Skeletal muscle satellite cell (primary cell): ENCODE measurements at regions not wholly inside any gene's neighbourhood (a gene's known extent, or its start where the extent isn't known, plus 50 kb on each side); places are given as distances from the start of the nearest gene placed in this dataset.

ENCODE experiments used
- H3K27me3 ChIP-seq: 2 replicates; pipeline ENCODE4 v1.7.0; 2013; ENCODE audit warnings: low read length; ENCODE audit not compliant: control insufficient read depth, insufficient read depth
- H3K36me3 ChIP-seq: 2 replicates; pipeline ENCODE4 v1.7.0; 2013; ENCODE audit warnings: mild to moderate bottlenecking, control low read depth, low read length; ENCODE audit not compliant: insufficient read depth
- H3K4me1 ChIP-seq: 2 replicates; pipeline ENCODE4 v1.7.0; 2013; ENCODE audit warnings: low read length; ENCODE audit not compliant: control insufficient read depth, insufficient read depth
- H3K4me2 ChIP-seq: 2 replicates; pipeline ENCODE4 v1.7.0; 2013; ENCODE audit warnings: mild to moderate bottlenecking, low read length
- H3K4me3 ChIP-seq: 2 replicates; pipeline ENCODE4 v1.7.0; 2013; ENCODE audit warnings: low read length
- H3K9ac ChIP-seq: 2 replicates; pipeline ENCODE4 v1.7.0; 2013; ENCODE audit warnings: mild to moderate bottlenecking, low read depth, low read length, moderate library complexity
- H3K9me3 ChIP-seq: replicated peaks from 2 replicates; pipeline ENCODE4 v1.7.0; 2013; ENCODE audit warnings: mild to moderate bottlenecking, control low read depth, low read length

- Histone ChIP-seq H3K4me1 (peaks cover 84% of the 10 kb centered on the region), H3K9ac (no peak overlapping the region), H3K4me2 (no peak overlapping the region)
These were observed 108.9 kb upstream of the NAV2 start for GRCh38 chr11:19603771-19604170.

GRCh38 chr11:19602891-19603290, 109.7 kb upstream of the NAV2 start:
- H3K27me3 ChIP-seq, result no peaks in the 10 kb centered on the region
- H3K36me3 ChIP-seq, result peaks cover 54% of the 10 kb centered on the region
- peak overlapping the region; percentile 93 for H3K4me2 ChIP-seq
- H3K4me3 ChIP-seq, result peak overlapping the region; percentile 32
- H3K4me1 ChIP-seq, result peaks cover 75% of the 10 kb centered on the region
- no peak overlapping the region for H3K9ac ChIP-seq
- H3K9me3 ChIP-seq, result no peaks in the 10 kb centered on the region

More at GRCh38 chr11:19603771-19604170, 108.9 kb upstream of the NAV2 start:
- Histone ChIP-seq H3K36me3 (peaks cover 63% of the 10 kb centered on the region), H3K27me3 (no peaks in the 10 kb centered on the region), H3K9me3 (no peaks in the 10 kb centered on the region), H3K4me3 (no peak overlapping the region)

- peaks cover 74% of the 10 kb centered on the region for H3K4me1 ChIP-seq
- no peaks in the 10 kb centered on the region for H3K9me3 ChIP-seq
- H3K36me3 ChIP-seq, result peaks cover 49% of the 10 kb centered on the region
- H3K9ac ChIP-seq, result no peak overlapping the region
- no peaks in the 10 kb centered on the region for H3K27me3 ChIP-seq
- peak overlapping the region; percentile 32 for H3K4me3 ChIP-seq
- H3K4me2 ChIP-seq, result peak overlapping the region; percentile 93
These were observed 110.2 kb upstream of the NAV2 start for GRCh38 chr11:19602406-19602805.

- peaks cover 74% of the 10 kb centered on the region for H3K4me1 ChIP-seq
- H3K4me2 ChIP-seq, result peak overlapping the region; percentile 93
- no peaks in the 10 kb centered on the region for H3K27me3 ChIP-seq
- H3K4me3 ChIP-seq, result peak overlapping the region; percentile 90
- no peaks in the 10 kb centered on the region for H3K9me3 ChIP-seq
- peak overlapping the region; percentile 93 for H3K9ac ChIP-seq
- peaks cover 37% of the 10 kb centered on the region for H3K36me3 ChIP-seq
These were observed 111.4 kb upstream of the NAV2 start for GRCh38 chr11:19601235-19601634.

GRCh38 chr11:19599681-19600080, 113.0 kb upstream of the NAV2 start:
- Histone ChIP-seq H3K9me3 (no peaks in the 10 kb centered on the region), H3K4me3 (peak overlapping the region; percentile 90), H3K4me1 (peaks cover 72% of the 10 kb centered on the region), H3K9ac (peak overlapping the region; percentile 93), H3K27me3 (no peaks in the 10 kb centered on the region), H3K4me2 (peak overlapping the region; percentile 93), H3K36me3 (peaks cover 33% of the 10 kb centered on the region)

- Histone ChIP-seq H3K27me3 (no peaks in the 10 kb centered on the region), H3K4me2 (peak overlapping the region; percentile 93), H3K9ac (peak overlapping the region; percentile 93), H3K36me3 (peaks cover 29% of the 10 kb centered on the region), H3K9me3 (no peaks in the 10 kb centered on the region), H3K4me1 (peaks cover 69% of the 10 kb centered on the region), H3K4me3 (peak overlapping the region; percentile 90)
These were observed 113.7 kb upstream of the NAV2 start for GRCh38 chr11:19598876-19599486.

- H3K4me1 ChIP-seq, result peaks cover 65% of the 10 kb centered on the region
- peak overlapping the region; percentile 93 for H3K4me2 ChIP-seq
- peak overlapping the region; percentile 93 for H3K9ac ChIP-seq
- no peaks in the 10 kb centered on the region for H3K9me3 ChIP-seq
- peaks cover 29% of the 10 kb centered on the region for H3K36me3 ChIP-seq
- no peaks in the 10 kb centered on the region for H3K27me3 ChIP-seq
- H3K4me3 ChIP-seq, result peak overlapping the region; percentile 90
These were observed 114.2 kb upstream of the NAV2 start for GRCh38 chr11:19598456-19598855.

GRCh38 chr11:19597876-19598275, 114.8 kb upstream of the NAV2 start:
- H3K9me3 ChIP-seq, result no peaks in the 10 kb centered on the region
- H3K36me3 ChIP-seq, result peaks cover 26% of the 10 kb centered on the region
- peak overlapping the region; percentile 93 for H3K4me2 ChIP-seq
- peaks cover 62% of the 10 kb centered on the region for H3K4me1 ChIP-seq
- H3K9ac ChIP-seq, result peak overlapping the region; percentile 93
- H3K27me3 ChIP-seq, result no peaks in the 10 kb centered on the region
- peak overlapping the region; percentile 90 for H3K4me3 ChIP-seq

- peaks cover 21% of the 10 kb centered on the region for H3K36me3 ChIP-seq
- peaks cover 55% of the 10 kb centered on the region for H3K4me1 ChIP-seq
- peak overlapping the region; percentile 93 for H3K9ac ChIP-seq
- H3K9me3 ChIP-seq, result no peaks in the 10 kb centered on the region
- H3K4me2 ChIP-seq, result peak overlapping the region; percentile 93
- peak overlapping the region; percentile 90 for H3K4me3 ChIP-seq
- no peaks in the 10 kb centered on the region for H3K27me3 ChIP-seq
These were observed 115.4 kb upstream of the NAV2 start for GRCh38 chr11:19597206-19597605.

- peak overlapping the region; percentile 93 for H3K4me2 ChIP-seq
- H3K27me3 ChIP-seq, result no peaks in the 10 kb centered on the region
- no peaks in the 10 kb centered on the region for H3K9me3 ChIP-seq
- peak overlapping the region; percentile 93 for H3K9ac ChIP-seq
- peaks cover 13% of the 10 kb centered on the region for H3K36me3 ChIP-seq
- H3K4me1 ChIP-seq, result peaks cover 44% of the 10 kb centered on the region
- H3K4me3 ChIP-seq, result peak overlapping the region; percentile 90
These were observed 116.5 kb upstream of the NAV2 start for GRCh38 chr11:19595840-19596751.

- no peak overlapping the region for H3K4me3 ChIP-seq
- H3K9ac ChIP-seq, result peak overlapping the region; percentile 39
- H3K27me3 ChIP-seq, result no peaks in the 10 kb centered on the region
- H3K36me3 ChIP-seq, result peaks cover 11% of the 10 kb centered on the region
- no peaks in the 10 kb centered on the region for H3K9me3 ChIP-seq
- no peak overlapping the region for H3K4me2 ChIP-seq
- peaks cover 38% of the 10 kb centered on the region for H3K4me1 ChIP-seq
These were observed 117.2 kb upstream of the NAV2 start for GRCh38 chr11:19595499-19595839.
